Type B pancreatic cell (in vitro differentiated cells): ENCODE measurements at regions not wholly inside any gene's neighbourhood (a gene's known extent, or its start where the extent isn't known, plus 50 kb on each side); places are given as distances from the start of the nearest gene placed in this dataset.

Experiments
- DNase-seq: peaks from one replicate; pipeline ENCODE4 v3.0.0; 2021; ENCODE audit warnings: mixed read lengths; ENCODE audit not compliant: unreplicated experiment; ENCODE audit errors: extremely low spot score
- H3K27ac Mint-ChIP-seq: 2 replicates; pipeline ENCODE4 v1.8.0; 2021; ENCODE audit warnings: mild to moderate bottlenecking, mixed read lengths
- H3K27me3 Mint-ChIP-seq: 2 replicates; pipeline ENCODE4 v1.8.0; 2021; ENCODE audit warnings: mixed read lengths
- H3K36me3 Mint-ChIP-seq: 2 replicates; pipeline ENCODE4 v1.8.0; 2021; ENCODE audit warnings: mixed read lengths
- H3K4me1 Mint-ChIP-seq: one replicate; pipeline ENCODE4 v1.8.0; 2021; ENCODE audit warnings: mixed read lengths; ENCODE audit not compliant: unreplicated experiment
- H3K4me3 Mint-ChIP-seq: 2 replicates; pipeline ENCODE4 v1.8.0; 2021; ENCODE audit warnings: mild to moderate bottlenecking, mixed read lengths
- H3K9me3 Mint-ChIP-seq: 2 replicates; pipeline ENCODE4 v1.8.0; 2021; ENCODE audit warnings: mixed read lengths
- TF ChIP-seq, protein P1 (sequence below): fragments of 200-600 bp; sonication (generic); conservative IDR thresholded peaks from 2 replicates; pipeline ENCODE4 v1.5.0; 2021; ENCODE audit warnings: antibody characterized with exemption, mild to moderate bottlenecking

DNA sequence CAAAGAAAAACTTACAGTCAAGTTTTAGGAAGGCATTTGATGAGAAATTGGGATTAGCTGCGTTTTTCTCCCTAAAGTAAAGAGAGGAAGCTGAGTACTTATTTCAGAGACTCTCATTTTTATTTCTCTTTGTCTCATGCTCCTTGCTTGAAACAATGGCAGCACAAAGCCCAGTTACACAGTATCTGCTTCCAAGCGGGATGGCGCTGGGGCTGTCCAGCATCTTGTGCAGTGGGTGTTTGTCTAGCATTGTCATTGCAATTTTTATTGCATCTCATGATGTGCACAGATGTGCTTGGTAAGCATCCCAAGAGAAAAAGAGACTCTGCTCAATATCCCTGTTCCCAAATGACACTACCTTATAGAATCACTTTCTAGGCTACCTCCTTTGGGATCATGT, 102.8 kb upstream of the ZNF521 start:
- Mint-ChIP-seq H3K36me3 (no peaks in the 10 kb centered on the region), H3K9me3 (peaks cover 8% of the 10 kb centered on the region), H3K4me1 (peaks cover 19% of the 10 kb centered on the region), H3K4me3 (no peak overlapping the region), H3K27ac (no peak overlapping the region), H3K27me3 (peaks cover 3% of the 10 kb centered on the region)
- TF ChIP-seq, protein P1, sequence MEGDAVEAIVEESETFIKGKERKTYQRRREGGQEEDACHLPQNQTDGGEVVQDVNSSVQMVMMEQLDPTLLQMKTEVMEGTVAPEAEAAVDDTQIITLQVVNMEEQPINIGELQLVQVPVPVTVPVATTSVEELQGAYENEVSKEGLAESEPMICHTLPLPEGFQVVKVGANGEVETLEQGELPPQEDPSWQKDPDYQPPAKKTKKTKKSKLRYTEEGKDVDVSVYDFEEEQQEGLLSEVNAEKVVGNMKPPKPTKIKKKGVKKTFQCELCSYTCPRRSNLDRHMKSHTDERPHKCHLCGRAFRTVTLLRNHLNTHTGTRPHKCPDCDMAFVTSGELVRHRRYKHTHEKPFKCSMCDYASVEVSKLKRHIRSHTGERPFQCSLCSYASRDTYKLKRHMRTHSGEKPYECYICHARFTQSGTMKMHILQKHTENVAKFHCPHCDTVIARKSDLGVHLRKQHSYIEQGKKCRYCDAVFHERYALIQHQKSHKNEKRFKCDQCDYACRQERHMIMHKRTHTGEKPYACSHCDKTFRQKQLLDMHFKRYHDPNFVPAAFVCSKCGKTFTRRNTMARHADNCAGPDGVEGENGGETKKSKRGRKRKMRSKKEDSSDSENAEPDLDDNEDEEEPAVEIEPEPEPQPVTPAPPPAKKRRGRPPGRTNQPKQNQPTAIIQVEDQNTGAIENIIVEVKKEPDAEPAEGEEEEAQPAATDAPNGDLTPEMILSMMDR, result no peak
- DNase-seq, result no peak

DNA sequence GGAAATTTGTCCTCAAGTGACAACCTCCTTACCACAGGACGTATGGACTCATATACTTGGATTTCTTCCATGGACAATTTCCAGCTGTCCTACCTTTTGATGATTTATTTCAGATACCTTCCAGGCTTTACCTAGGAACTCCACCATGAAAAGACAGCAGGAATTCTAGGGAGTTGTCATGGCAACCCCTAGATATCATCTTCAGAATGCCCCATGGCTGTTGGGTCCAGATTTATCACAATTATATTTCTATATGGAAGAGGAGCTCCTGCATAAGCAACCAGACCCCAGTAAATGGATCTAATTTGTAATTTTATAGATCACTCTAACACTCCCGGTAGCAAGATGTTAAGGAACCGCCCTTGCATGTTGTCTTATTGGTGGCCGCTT, 102.3 kb upstream of the ZNF521 start:
- no peak for DNase-seq
- Mint-ChIP-seq H3K36me3 (no peaks in the 10 kb centered on the region), H3K27ac (no peak overlapping the region), H3K4me1 (peaks cover 19% of the 10 kb centered on the region), H3K4me3 (no peak overlapping the region), H3K9me3 (peaks cover 8% of the 10 kb centered on the region), H3K27me3 (peaks cover 3% of the 10 kb centered on the region)
- TF ChIP-seq, protein P1, result no peak

GRCh38 chr18:25453556-25454269, 101.7 kb upstream of the ZNF521 start:
- H3K27ac Mint-ChIP-seq, result no peak overlapping the region

GRCh38 chr18:25451077-25451658, 99.2 kb upstream of the ZNF521 start:
- H3K4me3 Mint-ChIP-seq, result no peak overlapping the region
- DNase-seq, result no peak
- no peak overlapping the region for H3K27ac Mint-ChIP-seq
- H3K9me3 Mint-ChIP-seq, result peaks cover 14% of the 10 kb centered on the region
- TF ChIP-seq, protein P1, result no peak
- no peaks in the 10 kb centered on the region for H3K27me3 Mint-ChIP-seq
- H3K36me3 Mint-ChIP-seq, result no peaks in the 10 kb centered on the region
- peaks cover under 1% of the 10 kb centered on the region for H3K4me1 Mint-ChIP-seq

More at GRCh38 chr18:25453556-25454269, 101.7 kb upstream of the ZNF521 start:
- no peak overlapping the region for H3K4me3 Mint-ChIP-seq
- peaks cover under 1% of the 10 kb centered on the region for H3K27me3 Mint-ChIP-seq
- peaks cover 12% of the 10 kb centered on the region for H3K9me3 Mint-ChIP-seq
- no peak for DNase-seq
- peaks cover 19% of the 10 kb centered on the region for H3K4me1 Mint-ChIP-seq
- TF ChIP-seq, protein P1, result no peak
- no peaks in the 10 kb centered on the region for H3K36me3 Mint-ChIP-seq

GRCh38 chr18:25449046-25449445, 97.1 kb upstream of the ZNF521 start:
- no peak for DNase-seq
- H3K27ac Mint-ChIP-seq, result no peak overlapping the region
- TF ChIP-seq, protein P1, result no peak
- peaks cover 14% of the 10 kb centered on the region for H3K9me3 Mint-ChIP-seq
- H3K27me3 Mint-ChIP-seq, result no peaks in the 10 kb centered on the region
- H3K36me3 Mint-ChIP-seq, result no peaks in the 10 kb centered on the region
- H3K4me3 Mint-ChIP-seq, result no peak overlapping the region
- no peaks in the 10 kb centered on the region for H3K4me1 Mint-ChIP-seq
